ENCODE measurements at regions not wholly inside any gene's neighbourhood (a gene's known extent, or its start where the extent isn't known, plus 50 kb on each side); places are given as distances from the start of the nearest gene placed in this dataset.

- no peak overlapping the region for H3K27ac ChIP-seq (ENCODE audit: low read depth, low read length, poor library complexity, severe bottlenecking)
- H2AFZ ChIP-seq (ENCODE audit: low read length): no peak overlapping the region
- no peaks in the 10 kb centered on the region for H3K27me3 ChIP-seq (ENCODE audit: insufficient read depth, low read length)
These were observed 284.6 kb upstream of the SEL1L start for GRCh38 chr14:81818271-81818670.

GRCh38 chr14:81819344-81819743 is 285.7 kb upstream of the SEL1L start:
- Histone ChIP-seq H3K9me2 (ENCODE audit: low read depth, low read length) (no peaks in the 10 kb centered on the region), H3K9me3 (ENCODE audit: low read length) (no peaks in the 10 kb centered on the region), H3K27me3 (ENCODE audit: insufficient read depth, low read length) (no peaks in the 10 kb centered on the region), H4K20me1 (ENCODE audit: insufficient read depth, low read length) (no peaks in the 10 kb centered on the region), H3K4me3 (ENCODE audit: low read depth, low read length, poor library complexity, severe bottlenecking) (no peak overlapping the region), H3K4me1 (ENCODE audit: insufficient read depth, low read length, severe bottlenecking) (no peaks in the 10 kb centered on the region), H3F3A (ENCODE audit: insufficient read depth, low read length) (no peaks in the 10 kb centered on the region), H3K9ac (ENCODE audit: low read length) (no peak overlapping the region), H3K27ac (ENCODE audit: low read depth, low read length, poor library complexity, severe bottlenecking) (no peak overlapping the region), H3K4me2 (ENCODE audit: low read length) (no peak overlapping the region), H3K79me2 (ENCODE audit: insufficient read depth, low read length) (no peaks in the 10 kb centered on the region), H2AFZ (ENCODE audit: low read length) (no peak overlapping the region), H3K36me3 (ENCODE audit: insufficient read depth, low read length) (no peaks in the 10 kb centered on the region)
- TF ChIP-seq EZH2 (IDR thresholded peaks at IDR 0.05; ENCODE audit: borderline replicate concordance, low read length): no peak
- TF ChIP-seq, protein P1, sequence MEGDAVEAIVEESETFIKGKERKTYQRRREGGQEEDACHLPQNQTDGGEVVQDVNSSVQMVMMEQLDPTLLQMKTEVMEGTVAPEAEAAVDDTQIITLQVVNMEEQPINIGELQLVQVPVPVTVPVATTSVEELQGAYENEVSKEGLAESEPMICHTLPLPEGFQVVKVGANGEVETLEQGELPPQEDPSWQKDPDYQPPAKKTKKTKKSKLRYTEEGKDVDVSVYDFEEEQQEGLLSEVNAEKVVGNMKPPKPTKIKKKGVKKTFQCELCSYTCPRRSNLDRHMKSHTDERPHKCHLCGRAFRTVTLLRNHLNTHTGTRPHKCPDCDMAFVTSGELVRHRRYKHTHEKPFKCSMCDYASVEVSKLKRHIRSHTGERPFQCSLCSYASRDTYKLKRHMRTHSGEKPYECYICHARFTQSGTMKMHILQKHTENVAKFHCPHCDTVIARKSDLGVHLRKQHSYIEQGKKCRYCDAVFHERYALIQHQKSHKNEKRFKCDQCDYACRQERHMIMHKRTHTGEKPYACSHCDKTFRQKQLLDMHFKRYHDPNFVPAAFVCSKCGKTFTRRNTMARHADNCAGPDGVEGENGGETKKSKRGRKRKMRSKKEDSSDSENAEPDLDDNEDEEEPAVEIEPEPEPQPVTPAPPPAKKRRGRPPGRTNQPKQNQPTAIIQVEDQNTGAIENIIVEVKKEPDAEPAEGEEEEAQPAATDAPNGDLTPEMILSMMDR (IDR thresholded peaks at IDR 0.05; ENCODE audit: low read length): no peak

More at GRCh38 chr14:81818271-81818670, 284.6 kb upstream of the SEL1L start:
- Histone ChIP-seq H3K4me2 (ENCODE audit: low read length) (no peak overlapping the region), H3K36me3 (ENCODE audit: insufficient read depth, low read length) (no peaks in the 10 kb centered on the region), H4K20me1 (ENCODE audit: insufficient read depth, low read length) (no peaks in the 10 kb centered on the region), H3K9me2 (ENCODE audit: low read depth, low read length) (no peaks in the 10 kb centered on the region), H3K4me3 (ENCODE audit: low read depth, low read length, poor library complexity, severe bottlenecking) (no peak overlapping the region), H3K79me2 (ENCODE audit: insufficient read depth, low read length) (no peaks in the 10 kb centered on the region), H3K4me1 (ENCODE audit: insufficient read depth, low read length, severe bottlenecking) (no peaks in the 10 kb centered on the region), H3K9ac (ENCODE audit: low read length) (no peak overlapping the region), H3F3A (ENCODE audit: insufficient read depth, low read length) (no peaks in the 10 kb centered on the region), H3K9me3 (ENCODE audit: low read length) (no peaks in the 10 kb centered on the region)
- no peak for TF ChIP-seq EZH2 (IDR thresholded peaks at IDR 0.05; ENCODE audit: borderline replicate concordance, low read length)
- TF ChIP-seq, protein P1 (IDR thresholded peaks at IDR 0.05; ENCODE audit: low read length): no peak

- no peaks in the 10 kb centered on the region for H3K9me2 ChIP-seq (ENCODE audit: low read depth, low read length)
- no peaks in the 10 kb centered on the region for H3K27me3 ChIP-seq (ENCODE audit: insufficient read depth, low read length)
- H3K4me2 ChIP-seq (ENCODE audit: low read length): no peak overlapping the region
- no peak overlapping the region for H3K4me3 ChIP-seq (ENCODE audit: low read depth, low read length, poor library complexity, severe bottlenecking)
- no peaks in the 10 kb centered on the region for H3K9me3 ChIP-seq (ENCODE audit: low read length)
- H3F3A ChIP-seq (ENCODE audit: insufficient read depth, low read length): no peaks in the 10 kb centered on the region
- no peak overlapping the region for H3K9ac ChIP-seq (ENCODE audit: low read length)
- no peak overlapping the region for H2AFZ ChIP-seq (ENCODE audit: low read length)
- no peaks in the 10 kb centered on the region for H3K79me2 ChIP-seq (ENCODE audit: insufficient read depth, low read length)
- H4K20me1 ChIP-seq (ENCODE audit: insufficient read depth, low read length): no peaks in the 10 kb centered on the region
- H3K4me1 ChIP-seq (ENCODE audit: insufficient read depth, low read length, severe bottlenecking): no peaks in the 10 kb centered on the region
- TF ChIP-seq EZH2 (IDR thresholded peaks at IDR 0.05; ENCODE audit: borderline replicate concordance, low read length): no peak
- TF ChIP-seq, protein P1 (IDR thresholded peaks at IDR 0.05; ENCODE audit: low read length): no peak
- H3K36me3 ChIP-seq (ENCODE audit: insufficient read depth, low read length): no peaks in the 10 kb centered on the region
- no peak overlapping the region for H3K27ac ChIP-seq (ENCODE audit: low read depth, low read length, poor library complexity, severe bottlenecking)
These were observed 286.3 kb upstream of the SEL1L start for GRCh38 chr14:81819910-81820309.
